ENCODE measurements at regions not wholly inside any gene's neighbourhood (a gene's known extent, or its start where the extent isn't known, plus 50 kb on each side); places are given as distances from the start of the nearest gene placed in this dataset.

GRCh38 chr18:70425236-70425635 is 136.4 kb downstream of the SOCS6 start:
- BruUV-seq (replicated peaks): no TSS peak
- Histone ChIP-seq H3K4me1 (ENCODE audit: control insufficient read depth in 1 of 2, insufficient read depth in 2 of 2, low read length in 2 of 2) (peaks cover 54 to 64% of the 10 kb centered on the region in 2 experiments), H3K27me3 (ENCODE audit: insufficient read depth, low read length) (no peaks in the 10 kb centered on the region), H3K9me2 (ENCODE audit: insufficient read depth) (no peaks in the 10 kb centered on the region), H2AFZ (ENCODE audit: low read depth, low read length, poor library complexity, severe bottlenecking) (no peak overlapping the region), H3K9me3 (ENCODE audit: control insufficient read depth in 1 of 2, insufficient read depth in 1 of 2, low read depth in 1 of 2, low read length in 2 of 2) (no peaks in the 10 kb centered on the region), H3K9ac (ENCODE audit: low read length) (peak overlapping the region; percentile 57), H4K20me1 (ENCODE audit: insufficient read depth) (no peaks in the 10 kb centered on the region), H3K79me2 (ENCODE audit: insufficient read depth, low read length) (no peaks in the 10 kb centered on the region), H3K36me3 (ENCODE audit: control insufficient read depth in 1 of 2, insufficient read depth in 2 of 2, low read length in 2 of 2) (no peaks in the 10 kb centered on the region), H3K4me2 (ENCODE audit: low read length) (peak overlapping the region; percentile 73), H3K27ac (ENCODE audit: low read depth, low read length) (peak overlapping the region; percentile 99), H3K4me3 (replicated peaks in 1 of 2; ENCODE audit: low read depth in 1 of 2, low read length in 2 of 2) (no peak overlapping the region)
- DNase-seq (ENCODE audit: low read depth, low spot score): no peak
- intact Hi-C loops (cut with micrococcal nuclease): no loop called here
- POLR2A ChIA-PET: interaction anchor here (1.5 to 4.8 kb wide), 2 partner anchors 10 to 42 kb away, joined by 5 to 48 read pairs; no protein-coding TSS in a partner anchor
- ATAC-seq: no peak
- TF ChIP-seq POLR2A (IDR thresholded peaks at IDR 0.05; ENCODE audit: borderline replicate concordance, extremely low read depth, insufficient read depth, insufficient read length) (no peak), YY1 (IDR thresholded peaks at IDR 0.05; ENCODE audit: extremely low read depth, insufficient replicate concordance, low read depth, low read length) (no peak), EGR1 (IDR thresholded peaks at IDR 0.05; ENCODE audit: low read depth) (no peak), EZH2phosphoT487 (IDR thresholded peaks at IDR 0.05; ENCODE audit: borderline replicate concordance) (no peak), SP1 (IDR thresholded peaks at IDR 0.05; ENCODE audit: low read depth) (no peak), REST (IDR thresholded peaks at IDR 0.05; ENCODE audit: low read depth) (no peak)
- TF ChIP-seq, protein P1, sequence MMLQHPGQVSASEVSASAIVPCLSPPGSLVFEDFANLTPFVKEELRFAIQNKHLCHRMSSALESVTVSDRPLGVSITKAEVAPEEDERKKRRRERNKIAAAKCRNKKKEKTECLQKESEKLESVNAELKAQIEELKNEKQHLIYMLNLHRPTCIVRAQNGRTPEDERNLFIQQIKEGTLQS (IDR thresholded peaks at IDR 0.05): no peak
- CTCF ChIA-PET: interaction anchor here (1.2 to 4.8 kb wide), 2 partner anchors 8 to 30 kb away, joined by 3 to 28 read pairs; no protein-coding TSS in a partner anchor
- RAD21 ChIA-PET (ENCODE audit: low non-redundant PET in 1 of 2, low total read pairs in 2 of 2, uncharacterized antibody in 2 of 2, unreplicated experiment in 2 of 2): no interaction called here

Measured in HCT116 (cell line).